ENCODE measurements at regions not wholly inside any gene's neighbourhood (a gene's known extent, or its start where the extent isn't known, plus 50 kb on each side); places are given as distances from the start of the nearest gene placed in this dataset.

- Histone ChIP-seq H3K27ac (no peak overlapping the region), H3K27me3 (no peaks in the 10 kb centered on the region), H3K36me3 (no peaks in the 10 kb centered on the region), H3K4me3 (no peak overlapping the region), H3K9me3 (no peaks in the 10 kb centered on the region), H3K4me1 (no peaks in the 10 kb centered on the region)
- no peak for DNase-seq
- in situ Hi-C loops (cut with MboI; ENCODE audit: low pct_ligation_motif_present in 1 of 4, low pct_unique_long_range_greater_than_20kb in 1 of 4, low sequenced_read_pairs in 3 of 4) (loop anchor here in 2 of 4 donors (10.0 to 25.0 kb wide), 2 partner anchors 140 to 493 kb away; no protein-coding TSS in a partner anchor), intact Hi-C loops (cut with DNase I; ENCODE audit: low total_unique reads) (no loop called here)
- 90 to 100% methylated on average over 1 of the region's 1 CpG for WGBS, 2 donors (ENCODE audit: low coverage in 1 of 2)
- TF ChIP-seq EP300 (IDR thresholded peaks at IDR 0.05; ENCODE audit: low read depth) (no peak), POLR2A (IDR thresholded peaks at IDR 0.05) (no peak), CTCF (IDR thresholded peaks at IDR 0.05) (no peak), POLR2AphosphoS5 (IDR thresholded peaks at IDR 0.05) (no peak)
Measured at GRCh38 chr21:24894324-24894723, 713.0 kb downstream of the MRPL39 start.

- no peak for DNase-seq
- intact Hi-C loops (cut with DNase I; ENCODE audit: low total_unique reads), result no loop called here
- H3K36me3 ChIP-seq, result no peaks in the 10 kb centered on the region
- H3K27ac ChIP-seq, result no peak overlapping the region
- H3K4me3 ChIP-seq, result no peak overlapping the region
- TF ChIP-seq POLR2AphosphoS5 (IDR thresholded peaks at IDR 0.05) (no peak), EP300 (IDR thresholded peaks at IDR 0.05; ENCODE audit: low read depth) (no peak), POLR2A (IDR thresholded peaks at IDR 0.05) (no peak), CTCF (IDR thresholded peaks at IDR 0.05) (no peak)
- no peaks in the 10 kb centered on the region for H3K27me3 ChIP-seq
- H3K9me3 ChIP-seq, result no peaks in the 10 kb centered on the region
- H3K4me1 ChIP-seq, result no peaks in the 10 kb centered on the region
- 71 to 86% methylated on average over 4 of the region's 4 CpGs for WGBS, 2 donors (ENCODE audit: low coverage in 1 of 2)
- in situ Hi-C loops (cut with MboI; ENCODE audit: low pct_ligation_motif_present in 1 of 4, low pct_unique_long_range_greater_than_20kb in 1 of 4, low sequenced_read_pairs in 3 of 4), result loop anchor here in 2 of 4 donors (10.0 to 25.0 kb wide), 2 partner anchors 145 to 497 kb away; no protein-coding TSS in a partner anchor
Measured at GRCh38 chr21:24890021-24890420, 717.3 kb downstream of the MRPL39 start.

GRCh38 chr21:24881506-24881905 lies 725.8 kb downstream of the MRPL39 start:
- DNase-seq, result no peak
- intact Hi-C loops (cut with DNase I; ENCODE audit: low total_unique reads), result no loop called here
- Histone ChIP-seq H3K4me3 (no peak overlapping the region), H3K4me1 (no peaks in the 10 kb centered on the region), H3K27me3 (no peaks in the 10 kb centered on the region), H3K27ac (no peak overlapping the region), H3K9me3 (no peaks in the 10 kb centered on the region), H3K36me3 (no peaks in the 10 kb centered on the region)
- TF ChIP-seq EP300 (IDR thresholded peaks at IDR 0.05; ENCODE audit: low read depth) (no peak), POLR2AphosphoS5 (IDR thresholded peaks at IDR 0.05) (no peak), POLR2A (IDR thresholded peaks at IDR 0.05) (no peak), CTCF (IDR thresholded peaks at IDR 0.05) (no peak)
- in situ Hi-C loops (cut with MboI; ENCODE audit: low pct_ligation_motif_present in 1 of 4, low pct_unique_long_range_greater_than_20kb in 1 of 4, low sequenced_read_pairs in 3 of 4), result loop anchor here in 1 of 4 donors (25.0 kb wide), 1 partner anchor 506 kb away; no protein-coding TSS in a partner anchor
- 67 to 77% methylated on average over 2 of the region's 2 CpGs for WGBS, 2 donors (ENCODE audit: low coverage in 1 of 2)

GRCh38 chr21:24870633-24871032 lies 736.6 kb downstream of the MRPL39 start:
- H3K27ac ChIP-seq, result no peak overlapping the region
- TF ChIP-seq POLR2A (IDR thresholded peaks at IDR 0.05) (no peak), EP300 (IDR thresholded peaks at IDR 0.05; ENCODE audit: low read depth) (no peak), POLR2AphosphoS5 (IDR thresholded peaks at IDR 0.05) (no peak)
- WGBS, 2 donors (ENCODE audit: low coverage in 1 of 2), result 84 to 100% methylated on average over 1 to 4 of the region's 4 CpGs
- in situ Hi-C loops (cut with MboI; ENCODE audit: low pct_ligation_motif_present in 1 of 4, low pct_unique_long_range_greater_than_20kb in 1 of 4, low sequenced_read_pairs in 3 of 4), result no loop called here
- no peaks in the 10 kb centered on the region for H3K36me3 ChIP-seq
- H3K9me3 ChIP-seq, result no peaks in the 10 kb centered on the region
- H3K4me3 ChIP-seq, result no peak overlapping the region
- no peaks in the 10 kb centered on the region for H3K4me1 ChIP-seq
- intact Hi-C loops (cut with DNase I; ENCODE audit: low total_unique reads), result no loop called here
- no peaks in the 10 kb centered on the region for H3K27me3 ChIP-seq
- DNase-seq, result no peak

- intact Hi-C loops (cut with DNase I; ENCODE audit: low total_unique reads), result no loop called here
- no peak for DNase-seq
- Histone ChIP-seq H3K36me3 (no peaks in the 10 kb centered on the region), H3K4me1 (no peaks in the 10 kb centered on the region), H3K9me3 (no peaks in the 10 kb centered on the region), H3K27me3 (no peaks in the 10 kb centered on the region), H3K27ac (no peak overlapping the region), H3K4me3 (no peak overlapping the region)
- in situ Hi-C loops (cut with MboI; ENCODE audit: low pct_ligation_motif_present in 1 of 4, low pct_unique_long_range_greater_than_20kb in 1 of 4, low sequenced_read_pairs in 3 of 4), result no loop called here
- TF ChIP-seq CTCF (IDR thresholded peaks at IDR 0.05) (no peak), EP300 (IDR thresholded peaks at IDR 0.05; ENCODE audit: low read depth) (no peak)
- 85 to 88% methylated on average over 2 of the region's 2 CpGs for WGBS, 2 donors (ENCODE audit: low coverage in 1 of 2)
Measured at GRCh38 chr21:24869862-24870261, 737.4 kb downstream of the MRPL39 start.

All from transverse colon (tissue), 4 donors.